Epidermal melanocyte (primary cell): ENCODE measurements at regions not wholly inside any gene's neighbourhood (a gene's known extent, or its start where the extent isn't known, plus 50 kb on each side); places are given as distances from the start of the nearest gene placed in this dataset.
"Not testable (repeated sequence)": the region's sequence is repeated elsewhere in the genome, so short reads cannot be mapped to it uniquely, and the experiment has no call there.

Experiments
- DNase-seq: peaks from one replicate; pipeline ENCODE4 v3.0.0; 2011; ENCODE audit warnings: low spot score; ENCODE audit not compliant: insufficient read length

- DNase-seq = no peak
Observed at GRCh38 chr2:186294248-186294888, 191.7 kb upstream of the ZC3H15 start.

GRCh38 chr2:186299610-186300009 is 186.4 kb upstream of the ZC3H15 start:
- no peak for DNase-seq

GRCh38 chr2:186302263-186302662 is 183.8 kb upstream of the ZC3H15 start:
- no peak for DNase-seq

DNA sequence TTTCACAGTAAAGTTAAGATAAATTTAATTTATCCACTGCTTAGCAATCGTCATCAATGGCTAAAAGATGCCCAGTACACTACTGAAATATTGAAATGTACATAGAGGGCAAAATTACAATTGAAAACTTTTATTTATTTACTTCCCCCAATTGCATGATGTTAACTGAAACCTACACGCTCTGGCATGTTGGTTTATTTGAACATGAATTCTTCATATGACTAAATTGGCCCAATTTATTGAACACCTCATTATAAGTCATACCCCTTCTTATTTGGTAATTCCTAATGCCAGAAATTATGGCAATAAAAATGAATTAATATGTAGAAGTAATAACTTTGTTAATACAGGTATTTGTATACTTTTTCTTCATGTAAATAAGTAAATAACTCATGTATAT is 183.0 kb upstream of the ZC3H15 start:
- DNase-seq = no peak

- DNase-seq = no peak
Observed at GRCh38 chr2:186304064-186304463, 182.0 kb upstream of the ZC3H15 start.

GRCh38 chr2:186306754-186307153 is 179.3 kb upstream of the ZC3H15 start:
- DNase-seq = no peak

- DNase-seq = no peak
Observed at GRCh38 chr2:186307871-186308270, 178.2 kb upstream of the ZC3H15 start.

GRCh38 chr2:186308347-186308746 is 177.7 kb upstream of the ZC3H15 start:
- DNase-seq = no peak

- no peak for DNase-seq
Observed at GRCh38 chr2:186309901-186310300, 176.2 kb upstream of the ZC3H15 start.

DNA sequence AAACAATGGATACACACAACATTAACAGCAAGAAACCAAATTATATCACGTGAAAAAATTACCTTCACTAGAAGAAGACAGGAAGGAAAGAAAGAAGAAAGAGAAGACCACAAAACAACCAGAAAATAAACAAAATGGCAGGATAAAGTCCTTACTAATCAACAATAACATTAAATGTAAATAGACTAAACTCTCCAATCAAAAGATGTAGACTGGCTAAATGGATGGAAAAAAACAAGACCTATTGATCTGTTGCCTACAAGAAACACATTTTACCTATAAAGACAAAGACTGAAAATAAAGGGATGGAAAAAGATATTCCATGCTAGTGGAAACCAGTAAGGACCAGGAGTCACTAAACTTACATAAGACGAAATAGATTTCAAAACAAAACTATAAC is 167.0 kb upstream of the ZC3H15 start:
- DNase-seq = no peak

DNA sequence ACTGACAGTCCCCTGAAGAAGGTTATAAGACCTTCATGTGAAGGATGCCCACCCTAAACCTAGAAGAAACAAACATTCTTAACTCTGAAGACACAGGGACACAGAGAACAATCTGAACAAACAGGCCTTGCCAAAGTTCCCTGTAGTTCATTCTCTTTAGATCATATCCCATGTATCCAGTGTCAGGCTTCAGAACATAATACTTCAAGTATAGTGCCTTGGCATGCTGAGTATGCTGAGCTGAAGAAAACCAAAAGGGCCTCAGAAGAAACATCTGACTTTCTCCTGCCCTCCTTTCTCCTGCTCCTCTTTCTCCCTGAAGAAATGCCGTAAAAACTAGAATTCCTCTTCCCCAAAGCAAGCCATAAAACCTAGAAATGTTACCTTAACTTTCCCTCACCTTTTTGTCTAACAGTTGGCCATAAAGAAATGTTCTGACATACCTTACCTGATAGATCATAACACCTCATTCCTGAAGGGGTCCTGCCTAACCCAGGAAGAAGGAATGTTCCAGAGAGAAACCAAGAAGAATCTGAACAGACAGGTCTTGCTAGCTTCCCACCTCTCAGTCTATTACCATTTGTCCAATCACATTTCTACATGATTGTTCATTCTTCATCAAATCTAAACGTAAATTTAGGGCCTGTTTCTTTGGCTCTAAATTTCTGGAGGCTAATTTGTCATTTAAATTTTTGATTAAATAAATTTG is 160.1 kb upstream of the ZC3H15 start:
- DNase-seq = no peak

- DNase-seq = no peak
Observed at GRCh38 chr2:186327251-186327868, 158.7 kb upstream of the ZC3H15 start.

GRCh38 chr2:186328838-186329237 is 157.2 kb upstream of the ZC3H15 start:
- no peak for DNase-seq

DNA sequence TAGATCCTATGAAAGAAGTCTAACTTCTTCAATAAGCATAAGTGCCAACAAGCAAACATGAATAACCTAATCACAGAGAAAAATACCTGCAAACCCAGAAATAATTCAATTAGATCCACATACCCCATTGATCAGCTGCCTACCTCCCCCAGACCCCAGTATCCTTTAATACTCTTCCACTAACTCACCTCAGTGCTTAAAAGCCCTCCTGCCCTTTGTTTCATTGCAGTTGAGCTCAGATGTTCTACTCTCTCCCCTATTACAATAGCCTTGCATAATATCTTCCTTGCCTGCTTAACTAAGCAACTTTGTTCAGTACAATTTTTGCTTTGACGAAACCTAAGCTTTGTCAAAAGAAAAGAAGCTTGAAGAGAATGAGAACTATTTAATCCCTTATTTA is 156.0 kb upstream of the ZC3H15 start:
- no peak for DNase-seq

GRCh38 chr2:186339716-186340115 is 146.3 kb upstream of the ZC3H15 start:
- DNase-seq = no peak

DNA sequence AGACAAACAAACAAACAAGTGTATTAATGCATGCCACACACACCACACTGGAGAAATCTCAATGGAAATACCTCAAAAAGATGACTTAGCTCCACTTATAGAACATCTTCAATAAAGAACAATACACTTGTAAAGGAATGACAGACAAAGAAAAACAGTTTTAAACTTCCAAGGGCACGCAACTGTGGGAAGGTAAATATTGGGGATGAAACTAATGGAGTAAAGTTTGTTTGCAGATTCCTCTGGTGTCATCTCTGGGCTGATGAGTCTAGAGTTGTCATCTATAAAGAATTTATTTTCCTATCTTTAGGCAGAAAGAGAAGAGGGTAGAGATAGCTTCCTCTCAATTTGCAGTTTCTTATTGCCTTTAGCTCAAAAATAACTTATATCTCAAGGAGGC is 144.0 kb upstream of the ZC3H15 start:
- no peak for DNase-seq

- no peak for DNase-seq
Observed at GRCh38 chr2:186345745-186346144, 140.3 kb upstream of the ZC3H15 start.

DNA sequence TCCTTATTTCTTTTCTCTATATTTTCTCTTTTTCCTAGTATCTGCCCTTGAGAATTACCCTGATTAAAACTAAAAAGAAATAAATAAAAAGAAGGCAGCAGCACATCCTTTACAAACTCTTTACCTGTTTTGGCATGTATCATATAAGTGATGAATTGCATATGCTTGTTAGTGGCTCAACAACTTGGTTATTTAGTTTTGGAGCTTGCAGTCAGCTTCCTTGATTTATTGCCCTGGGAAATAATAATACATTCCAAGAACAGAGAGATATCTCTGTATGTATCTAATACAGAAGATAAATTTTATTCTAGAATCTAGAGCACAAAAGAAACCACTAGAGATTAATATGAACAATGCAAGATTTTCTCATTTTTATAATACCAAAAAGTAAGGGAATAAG is 139.8 kb upstream of the ZC3H15 start:
- no peak for DNase-seq

DNA sequence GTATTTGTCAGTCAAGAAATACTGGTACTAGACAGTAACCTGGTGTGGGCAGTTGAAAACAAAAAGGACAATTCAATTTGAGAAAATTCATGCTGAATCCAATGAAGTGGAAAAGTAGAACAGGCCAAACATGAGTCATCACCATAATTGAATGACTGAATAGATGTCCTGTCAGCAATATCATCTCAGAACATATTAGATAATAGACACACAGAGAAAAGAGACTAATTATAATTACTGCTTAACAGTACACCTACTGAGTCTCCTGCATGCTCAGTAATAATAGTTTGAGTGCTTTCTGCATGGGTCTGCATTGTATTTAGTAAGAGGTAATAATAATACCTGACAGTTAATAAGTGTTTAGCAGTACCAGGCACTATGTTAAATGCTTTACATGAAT is 138.6 kb upstream of the ZC3H15 start:
- DNase-seq = no peak

DNA sequence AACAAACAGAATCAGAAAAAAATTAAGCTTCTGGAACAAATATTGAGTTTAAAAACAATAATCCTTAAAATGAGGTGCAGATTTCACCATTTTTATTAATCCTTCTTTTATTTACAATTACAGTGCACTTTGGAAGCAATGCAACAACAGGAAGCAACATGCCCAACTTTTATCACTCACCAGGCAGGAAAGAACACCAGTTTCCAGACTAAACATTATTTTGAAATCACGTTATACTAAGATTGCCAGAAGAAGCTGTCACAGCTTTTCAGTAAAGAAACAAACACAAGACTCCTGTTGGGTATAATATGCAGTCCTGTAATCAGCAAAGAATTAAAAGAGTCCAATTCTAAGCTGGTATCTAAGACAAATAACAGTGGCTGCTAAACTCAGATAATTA is 137.9 kb upstream of the ZC3H15 start:
- DNase-seq = no peak

- peak; percentile 19 for DNase-seq
Observed at GRCh38 chr2:186349508-186349907, 136.6 kb upstream of the ZC3H15 start.

DNA sequence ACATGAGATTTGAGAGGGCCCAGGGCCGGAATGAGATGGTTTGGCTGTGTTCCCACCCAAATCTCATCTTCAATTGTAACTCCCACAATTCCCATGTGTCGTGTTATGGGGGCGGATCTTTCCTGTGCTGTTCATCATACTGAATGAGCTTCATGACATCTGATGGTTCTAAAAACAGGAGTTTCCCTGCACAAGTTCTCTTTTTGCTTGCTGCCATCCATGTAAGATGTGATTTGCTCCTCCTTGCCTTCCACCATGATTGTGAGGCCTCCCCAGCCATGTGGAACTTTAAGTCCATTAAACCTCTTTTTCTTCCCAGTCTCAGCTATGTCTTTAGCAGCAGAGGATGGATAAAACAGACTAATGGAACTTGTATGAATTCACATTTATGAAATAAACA is 131.9 kb upstream of the ZC3H15 start:
- DNase-seq = not testable (repeated sequence)

DNA sequence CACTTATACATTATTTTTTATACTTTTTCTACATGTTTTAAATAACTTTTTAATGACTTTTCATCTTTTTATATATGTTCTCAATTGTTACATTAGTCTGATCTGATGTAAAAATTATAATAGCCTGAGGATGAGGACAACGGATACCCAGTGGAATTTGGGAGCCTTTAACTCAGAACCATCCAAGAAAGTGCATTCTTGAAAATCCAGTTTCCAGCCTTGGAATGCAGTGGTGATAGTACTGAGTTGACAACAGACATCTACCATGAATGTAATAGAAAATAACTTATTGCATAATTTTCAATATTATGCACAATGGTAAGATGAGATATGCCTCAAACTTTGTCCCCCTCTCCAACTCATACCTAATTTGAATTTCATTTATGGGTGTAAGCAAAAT is 120.7 kb upstream of the ZC3H15 start:
- DNase-seq = no peak
